Activated naive CD4-positive, alpha-beta T cell treated with Interleukin-2 at 50 U/mL for 16 hours (primary cell): ENCODE measurements at regions not wholly inside any gene's neighbourhood (a gene's known extent, or its start where the extent isn't known, plus 50 kb on each side); places are given as distances from the start of the nearest gene placed in this dataset.

Experiments used
- DNase-seq: peaks from one replicate; pipeline ENCODE4 v3.0.0-alpha.2; 2020

- DNase-seq = no peak
Observed at GRCh38 chr9:675697-676370, 165.7 kb upstream of the DMRT1 start.

- no peak for DNase-seq
Observed at GRCh38 chr9:676780-677438, 164.6 kb upstream of the DMRT1 start.

- DNase-seq = no peak
Observed at GRCh38 chr9:677461-678097, 163.9 kb upstream of the DMRT1 start.

GRCh38 chr9:678897-679296 is 162.6 kb upstream of the DMRT1 start:
- no peak for DNase-seq

GRCh38 chr9:679462-679861 is 162.0 kb upstream of the DMRT1 start:
- no peak for DNase-seq

GRCh38 chr9:680106-680505 is 161.4 kb upstream of the DMRT1 start:
- DNase-seq = no peak

GRCh38 chr9:682633-683508 is 158.6 kb upstream of the DMRT1 start:
- no peak for DNase-seq

- no peak for DNase-seq
Observed at GRCh38 chr9:683509-684021, 157.9 kb upstream of the DMRT1 start.

- DNase-seq = no peak
Observed at GRCh38 chr9:684054-684890, 157.2 kb upstream of the DMRT1 start.

- DNase-seq = no peak
Observed at GRCh38 chr9:684941-685340, 156.6 kb upstream of the DMRT1 start.

- DNase-seq = no peak
Observed at GRCh38 chr9:686321-686813, 155.1 kb upstream of the DMRT1 start.

- no peak for DNase-seq
Observed at GRCh38 chr9:687034-687785, 154.3 kb upstream of the DMRT1 start.

- no peak for DNase-seq
Observed at GRCh38 chr9:687994-688393, 153.5 kb upstream of the DMRT1 start.

GRCh38 chr9:690517-691111 is 150.9 kb upstream of the DMRT1 start:
- no peak for DNase-seq

- DNase-seq = no peak
Observed at GRCh38 chr9:691825-692400, 149.6 kb upstream of the DMRT1 start.

- DNase-seq = no peak
Observed at GRCh38 chr9:692636-693129, 148.8 kb upstream of the DMRT1 start.

GRCh38 chr9:693201-694091 is 148.1 kb upstream of the DMRT1 start:
- no peak for DNase-seq

GRCh38 chr9:694092-694402 is 147.4 kb upstream of the DMRT1 start:
- no peak for DNase-seq

GRCh38 chr9:694403-695154 is 146.9 kb upstream of the DMRT1 start:
- DNase-seq = no peak
